MM.1S (cell line): ENCODE measurements at regions not wholly inside any gene's neighbourhood (a gene's known extent, or its start where the extent isn't known, plus 50 kb on each side); places are given as distances from the start of the nearest gene placed in this dataset.

Experiments used
- DNase-seq: peaks from one replicate; pipeline ENCODE4 v3.0.0-alpha.2; 2015
- H2AFZ ChIP-seq: fragments of 300-600 bp; sonication (generic); 2 replicates; pipeline ENCODE4 v1.6.0; 2016; ENCODE audit warnings: antibody characterized with exemption, low read length
- H3F3A ChIP-seq: fragments of 300-600 bp; sonication (generic); 2 replicates; pipeline ENCODE4 v1.6.1; 2016; ENCODE audit warnings: mild to moderate bottlenecking, antibody characterized with exemption, low read length, moderate library complexity, mixed read lengths; ENCODE audit not compliant: insufficient read depth
- H3K27ac ChIP-seq: fragments of 300-600 bp; sonication (generic); 2 replicates; pipeline ENCODE4 v1.5.1; 2016; ENCODE audit warnings: mild to moderate bottlenecking, low read length
- H3K27me3 ChIP-seq: fragments of 300-600 bp; sonication (generic); replicated peaks from 2 replicates; pipeline ENCODE4 v1.6.0; 2016; ENCODE audit warnings: low read length; ENCODE audit not compliant: insufficient read depth
- H3K36me3 ChIP-seq: fragments of 300-600 bp; sonication (generic); replicated peaks from 2 replicates; pipeline ENCODE4 v1.6.1; 2016; ENCODE audit warnings: mild to moderate bottlenecking, low read length, mixed read lengths; ENCODE audit not compliant: insufficient read depth
- H3K4me1 ChIP-seq: fragments of 300-600 bp; sonication (generic); 2 replicates; pipeline ENCODE4 v1.6.1; 2016; ENCODE audit warnings: low read length, mixed read lengths
- H3K4me2 ChIP-seq: fragments of 300-600 bp; sonication (generic); 2 replicates; pipeline ENCODE4 v1.6.0; 2016; ENCODE audit warnings: low read depth, low read length
- H3K4me3 ChIP-seq: fragments of 300-600 bp; sonication (generic); 2 replicates; pipeline ENCODE4 v1.5.1; 2016; ENCODE audit warnings: low read length, mixed read lengths
- H3K79me2 ChIP-seq: fragments of 300-600 bp; sonication (generic); 2 replicates; pipeline ENCODE4 v1.6.1; 2016; ENCODE audit warnings: mixed run types, low read length, mixed read lengths
- H3K9ac ChIP-seq: fragments of 300-600 bp; sonication (generic); 2 replicates; pipeline ENCODE4 v1.6.1; 2016; ENCODE audit warnings: low read length, mixed read lengths
- H3K9me2 ChIP-seq: fragments of 300-600 bp; sonication (generic); replicated peaks from 2 replicates; pipeline ENCODE4 v1.6.1; 2016; ENCODE audit warnings: mild to moderate bottlenecking, low read length, mixed read lengths; ENCODE audit not compliant: insufficient read depth
- H3K9me3 ChIP-seq: fragments of 300-600 bp; sonication (generic); replicated peaks from 2 replicates; pipeline ENCODE4 v1.6.1; 2016; ENCODE audit warnings: mild to moderate bottlenecking, low read length, mixed read lengths; ENCODE audit not compliant: insufficient read depth
- H4K20me1 ChIP-seq: fragments of 300-600 bp; sonication (generic); 2 replicates; pipeline ENCODE4 v1.6.1; 2016; ENCODE audit warnings: mild to moderate bottlenecking, low read length, moderate library complexity, mixed read lengths; ENCODE audit not compliant: insufficient read depth
- EZH2 ChIP-seq: fragments of 300-600 bp; sonication (generic); optimal IDR thresholded peaks from 2 replicates; pipeline ENCODE3; 2017; ENCODE audit warnings: low read depth, mild to moderate bottlenecking, antibody characterized with exemption, low read length, mixed read lengths
- EZH2phosphoT487 ChIP-seq: fragments of 300-600 bp; sonication (generic); IDR thresholded peaks from 2 replicates; pipeline ENCODE4 v1.6.1; 2018; ENCODE audit warnings: antibody characterized with exemption, low read length
- TF ChIP-seq, protein P1 (sequence below): fragments of 300-600 bp; sonication (generic); IDR thresholded peaks from 2 replicates; pipeline ENCODE4 v1.5.1; 2016; ENCODE audit warnings: antibody characterized with exemption, low read length, mixed read lengths

DNA sequence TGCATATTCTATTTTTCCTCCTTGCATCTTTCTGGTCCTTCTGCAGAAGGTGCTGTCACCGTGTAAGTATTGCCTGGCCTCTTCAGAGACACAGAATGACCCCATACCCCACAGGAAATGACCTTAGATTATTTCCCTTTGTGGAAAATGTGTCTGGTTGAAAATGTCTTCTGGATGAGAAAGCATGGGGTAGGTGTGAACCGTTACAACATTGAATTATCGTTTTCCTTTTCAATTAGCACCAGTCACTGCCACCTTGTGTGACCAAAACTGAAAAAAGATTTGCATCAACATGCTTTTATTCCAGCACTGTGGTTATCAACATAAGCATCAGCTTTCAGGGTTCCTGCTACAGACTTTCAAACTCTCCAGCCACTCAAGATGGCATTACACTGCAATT lies 58.0 kb upstream of the CELF2 start:
- no peaks in the 10 kb centered on the region for H3K9me3 ChIP-seq
- no peaks in the 10 kb centered on the region for H3K9me2 ChIP-seq
- no peak for DNase-seq
- TF ChIP-seq, protein P1, sequence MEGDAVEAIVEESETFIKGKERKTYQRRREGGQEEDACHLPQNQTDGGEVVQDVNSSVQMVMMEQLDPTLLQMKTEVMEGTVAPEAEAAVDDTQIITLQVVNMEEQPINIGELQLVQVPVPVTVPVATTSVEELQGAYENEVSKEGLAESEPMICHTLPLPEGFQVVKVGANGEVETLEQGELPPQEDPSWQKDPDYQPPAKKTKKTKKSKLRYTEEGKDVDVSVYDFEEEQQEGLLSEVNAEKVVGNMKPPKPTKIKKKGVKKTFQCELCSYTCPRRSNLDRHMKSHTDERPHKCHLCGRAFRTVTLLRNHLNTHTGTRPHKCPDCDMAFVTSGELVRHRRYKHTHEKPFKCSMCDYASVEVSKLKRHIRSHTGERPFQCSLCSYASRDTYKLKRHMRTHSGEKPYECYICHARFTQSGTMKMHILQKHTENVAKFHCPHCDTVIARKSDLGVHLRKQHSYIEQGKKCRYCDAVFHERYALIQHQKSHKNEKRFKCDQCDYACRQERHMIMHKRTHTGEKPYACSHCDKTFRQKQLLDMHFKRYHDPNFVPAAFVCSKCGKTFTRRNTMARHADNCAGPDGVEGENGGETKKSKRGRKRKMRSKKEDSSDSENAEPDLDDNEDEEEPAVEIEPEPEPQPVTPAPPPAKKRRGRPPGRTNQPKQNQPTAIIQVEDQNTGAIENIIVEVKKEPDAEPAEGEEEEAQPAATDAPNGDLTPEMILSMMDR, result no peak
- TF ChIP-seq EZH2, result no peak
- no peak for TF ChIP-seq EZH2phosphoT487
- H3K4me1 ChIP-seq, result no peaks in the 10 kb centered on the region
- H3F3A ChIP-seq, result no peaks in the 10 kb centered on the region
- H3K27me3 ChIP-seq, result no peaks in the 10 kb centered on the region
- H3K79me2 ChIP-seq, result no peaks in the 10 kb centered on the region
- H3K4me3 ChIP-seq, result no peak overlapping the region
- no peak overlapping the region for H3K4me2 ChIP-seq
- no peak overlapping the region for H2AFZ ChIP-seq
- H3K36me3 ChIP-seq, result no peaks in the 10 kb centered on the region
- H3K9ac ChIP-seq, result no peak overlapping the region
- H4K20me1 ChIP-seq, result no peaks in the 10 kb centered on the region
- no peak overlapping the region for H3K27ac ChIP-seq

- no peak for TF ChIP-seq EZH2phosphoT487
- TF ChIP-seq, protein P1, result no peak
- TF ChIP-seq EZH2, result no peak
- Histone ChIP-seq H3K9me3 (no peaks in the 10 kb centered on the region), H2AFZ (no peak overlapping the region), H3K9me2 (no peaks in the 10 kb centered on the region), H3F3A (no peaks in the 10 kb centered on the region), H3K27ac (no peak overlapping the region), H3K4me1 (no peaks in the 10 kb centered on the region), H3K27me3 (no peaks in the 10 kb centered on the region), H4K20me1 (no peaks in the 10 kb centered on the region), H3K79me2 (no peaks in the 10 kb centered on the region), H3K4me2 (no peak overlapping the region), H3K4me3 (no peak overlapping the region), H3K9ac (no peak overlapping the region), H3K36me3 (no peaks in the 10 kb centered on the region)
- DNase-seq, result no peak
Observed at GRCh38 chr10:10960534-10960933, 57.1 kb upstream of the CELF2 start.

DNA sequence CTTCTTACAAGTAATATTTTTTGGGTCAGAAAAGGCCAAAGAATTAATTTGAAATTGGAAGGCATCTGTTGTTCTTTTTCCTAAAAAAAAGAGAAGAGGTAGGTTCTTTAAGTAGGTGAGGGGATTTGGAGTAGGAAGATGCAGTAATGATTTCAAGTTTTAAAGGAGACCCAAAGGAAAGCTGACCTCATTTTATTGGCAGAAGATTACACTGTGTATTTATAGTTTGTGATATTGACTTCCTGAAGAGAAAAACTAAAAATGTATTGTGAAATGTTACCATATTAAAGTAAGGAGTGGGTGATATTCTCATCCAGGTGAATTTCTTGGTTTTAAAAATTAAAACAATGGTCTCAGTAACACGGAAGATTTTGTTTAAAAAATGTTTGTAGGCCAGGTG lies 56.6 kb upstream of the CELF2 start:
- Histone ChIP-seq H3K79me2 (no peaks in the 10 kb centered on the region), H3K9ac (no peak overlapping the region), H3K36me3 (no peaks in the 10 kb centered on the region), H3K9me3 (no peaks in the 10 kb centered on the region), H4K20me1 (no peaks in the 10 kb centered on the region), H2AFZ (no peak overlapping the region), H3K27ac (no peak overlapping the region), H3K4me3 (no peak overlapping the region), H3K4me2 (no peak overlapping the region), H3K27me3 (no peaks in the 10 kb centered on the region), H3K4me1 (no peaks in the 10 kb centered on the region), H3K9me2 (no peaks in the 10 kb centered on the region), H3F3A (no peaks in the 10 kb centered on the region)
- no peak for TF ChIP-seq EZH2phosphoT487
- no peak for TF ChIP-seq EZH2
- TF ChIP-seq, protein P1, result no peak
- no peak for DNase-seq

GRCh38 chr10:10967029-10967428 lies 50.6 kb upstream of the CELF2 start:
- H3K4me3 ChIP-seq, result no peak overlapping the region
- no peaks in the 10 kb centered on the region for H3K36me3 ChIP-seq

More at GRCh38 chr10:10967029-10967428, 50.6 kb upstream of the CELF2 start:
- Histone ChIP-seq H4K20me1 (no peaks in the 10 kb centered on the region), H3K9ac (no peak overlapping the region), H3K79me2 (no peaks in the 10 kb centered on the region), H3F3A (no peaks in the 10 kb centered on the region), H3K27me3 (no peaks in the 10 kb centered on the region), H3K9me3 (no peaks in the 10 kb centered on the region), H2AFZ (no peak overlapping the region), H3K4me1 (no peaks in the 10 kb centered on the region), H3K9me2 (no peaks in the 10 kb centered on the region), H3K4me2 (no peak overlapping the region), H3K27ac (no peak overlapping the region)
- DNase-seq, result no peak
- TF ChIP-seq, protein P1, result no peak
- no peak for TF ChIP-seq EZH2phosphoT487
- no peak for TF ChIP-seq EZH2
